GM12891 (cell line): ENCODE measurements at regions not wholly inside any gene's neighbourhood (a gene's known extent, or its start where the extent isn't known, plus 50 kb on each side); places are given as distances from the start of the nearest gene placed in this dataset.

ENCODE experiments used
- PAX5 ChIP-seq: IDR thresholded peaks from 2 replicates; pipeline ENCODE4 v1.6.1; 2011; ENCODE audit warnings: low read length, moderate library complexity, mild to moderate bottlenecking; ENCODE audit not compliant: insufficient read depth, severe bottlenecking
- POLR2A ChIP-seq: IDR thresholded peaks from 2 replicates; pipeline ENCODE4 v1.6.1; 2011; ENCODE audit warnings: low read depth, low read length, control low read depth
- POLR2AphosphoS5 ChIP-seq: IDR thresholded peaks from 2 replicates; pipeline ENCODE4 v1.6.1; 2011; ENCODE audit warnings: low read depth, low read length, control low read depth
- POU2F2 ChIP-seq: IDR thresholded peaks from 2 replicates; pipeline ENCODE4 v1.6.1; 2011; ENCODE audit warnings: low read depth, mild to moderate bottlenecking, control low read depth, low read length, moderate library complexity
- TAF1 ChIP-seq: IDR thresholded peaks from 2 replicates; pipeline ENCODE4 v1.6.1; 2011; ENCODE audit warnings: low read depth, low read length, control low read depth

GRCh38 chr20:55583036-55583435, 422.3 kb downstream of the CBLN4 start:
- TF ChIP-seq POLR2AphosphoS5 (no peak), POLR2A (no peak), PAX5 (no peak), TAF1 (no peak), POU2F2 (no peak)
